Left lung (tissue), 4 donors: ENCODE measurements at regions not wholly inside any gene's neighbourhood (a gene's known extent, or its start where the extent isn't known, plus 50 kb on each side); places are given as distances from the start of the nearest gene placed in this dataset.

ENCODE experiments used
- ATAC-seq: fragments of 200-7000 bp; cut with Tn5 transposase; one replicate; pipeline ENCODE4 v1.9.1; 2020; ENCODE audit warnings: moderate library complexity
- DNase-seq, 4 donors: peaks; one replicate each; pipeline ENCODE4 v3.0.0-alpha.2; 2013 to 2020
- H3K27ac ChIP-seq, 2 donors: fragments of 200-600 bp; sonication (generic) in 1 of 2; one replicate each; pipeline versions ENCODE4 v1.5.0 to v1.8.0; 2020 to 2021
- H3K27me3 ChIP-seq, 2 donors: fragments of 200-600 bp; sonication (generic) in 1 of 2; one replicate each; pipeline versions ENCODE4 v1.5.0 to v1.8.0; 2020 to 2021
- H3K36me3 ChIP-seq, 2 donors: fragments of 200-600 bp; sonication (generic) in 1 of 2; one replicate each; pipeline versions ENCODE4 v1.5.0 to v1.8.0; 2020 to 2021
- H3K4me1 ChIP-seq, 2 donors: fragments of 200-600 bp; one replicate each; pipeline ENCODE4 v1.8.0; 2021
- H3K4me3 ChIP-seq, 2 donors: fragments of 200-600 bp; sonication (generic) in 1 of 2; one replicate each; pipeline versions ENCODE4 v1.5.0 to v1.8.0; 2020 to 2021; ENCODE audit warnings: mild to moderate bottlenecking in 1 of 2
- H3K9me3 ChIP-seq, 2 donors: fragments of 200-600 bp; sonication (generic) in 1 of 2; one replicate each; pipeline versions ENCODE4 v1.5.0 to v1.8.0; 2020 to 2021
- intact Hi-C, 2 donors: fragments of 100-400 bp; cut with DNase I; formaldehyde crosslinking; loops; one replicate each; pipeline versions ENCODE4 v1.11.2 to v1.14.2; 2022
- TF ChIP-seq, protein P1 (sequence below), 2 donors: fragments of 200-600 bp; sonication (generic) in 1 of 2; IDR thresholded peaks; one replicate each; pipeline versions ENCODE4 v1.5.0 to v1.8.0; 2021; ENCODE audit warnings: antibody characterized with exemption in 2 of 2
- donor health status: DM: no; HTN: yes; CAD: no.
- donor health status: DM: no; HTN: no; CAD: no.

DNA sequence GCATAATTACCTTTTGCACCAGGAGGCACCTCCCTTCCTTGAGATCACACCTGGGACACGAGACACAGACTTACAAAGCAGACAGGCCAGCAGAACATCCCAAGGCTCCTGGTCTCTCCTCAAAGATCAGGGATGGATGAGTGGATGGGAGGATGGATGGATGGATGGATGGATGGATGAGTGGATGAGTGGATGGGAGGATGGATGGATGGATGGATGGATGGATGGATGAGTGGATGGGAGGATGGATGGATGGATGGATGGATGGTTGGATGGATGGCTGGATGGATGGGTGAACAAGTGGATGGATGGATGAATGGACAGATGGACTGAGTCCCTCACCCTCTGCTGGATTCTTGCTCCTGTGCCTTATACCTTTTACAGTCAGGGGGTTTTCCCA is 364.0 kb downstream of the BCOR start:
- DNase-seq = no peak
- no peaks in the 10 kb centered on the region for H3K9me3 ChIP-seq
- no peak overlapping the region for H3K27ac ChIP-seq
- no peaks in the 10 kb centered on the region for H3K27me3 ChIP-seq
- peaks cover 0 to 15% of the 10 kb centered on the region in 2 donors for H3K4me1 ChIP-seq
- TF ChIP-seq, protein P1, sequence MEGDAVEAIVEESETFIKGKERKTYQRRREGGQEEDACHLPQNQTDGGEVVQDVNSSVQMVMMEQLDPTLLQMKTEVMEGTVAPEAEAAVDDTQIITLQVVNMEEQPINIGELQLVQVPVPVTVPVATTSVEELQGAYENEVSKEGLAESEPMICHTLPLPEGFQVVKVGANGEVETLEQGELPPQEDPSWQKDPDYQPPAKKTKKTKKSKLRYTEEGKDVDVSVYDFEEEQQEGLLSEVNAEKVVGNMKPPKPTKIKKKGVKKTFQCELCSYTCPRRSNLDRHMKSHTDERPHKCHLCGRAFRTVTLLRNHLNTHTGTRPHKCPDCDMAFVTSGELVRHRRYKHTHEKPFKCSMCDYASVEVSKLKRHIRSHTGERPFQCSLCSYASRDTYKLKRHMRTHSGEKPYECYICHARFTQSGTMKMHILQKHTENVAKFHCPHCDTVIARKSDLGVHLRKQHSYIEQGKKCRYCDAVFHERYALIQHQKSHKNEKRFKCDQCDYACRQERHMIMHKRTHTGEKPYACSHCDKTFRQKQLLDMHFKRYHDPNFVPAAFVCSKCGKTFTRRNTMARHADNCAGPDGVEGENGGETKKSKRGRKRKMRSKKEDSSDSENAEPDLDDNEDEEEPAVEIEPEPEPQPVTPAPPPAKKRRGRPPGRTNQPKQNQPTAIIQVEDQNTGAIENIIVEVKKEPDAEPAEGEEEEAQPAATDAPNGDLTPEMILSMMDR (IDR thresholded peaks at IDR 0.05) = no peak
- no peak for ATAC-seq
- intact Hi-C loops = no loop called here
- no peaks in the 10 kb centered on the region for H3K36me3 ChIP-seq
- no peak overlapping the region for H3K4me3 ChIP-seq

DNA sequence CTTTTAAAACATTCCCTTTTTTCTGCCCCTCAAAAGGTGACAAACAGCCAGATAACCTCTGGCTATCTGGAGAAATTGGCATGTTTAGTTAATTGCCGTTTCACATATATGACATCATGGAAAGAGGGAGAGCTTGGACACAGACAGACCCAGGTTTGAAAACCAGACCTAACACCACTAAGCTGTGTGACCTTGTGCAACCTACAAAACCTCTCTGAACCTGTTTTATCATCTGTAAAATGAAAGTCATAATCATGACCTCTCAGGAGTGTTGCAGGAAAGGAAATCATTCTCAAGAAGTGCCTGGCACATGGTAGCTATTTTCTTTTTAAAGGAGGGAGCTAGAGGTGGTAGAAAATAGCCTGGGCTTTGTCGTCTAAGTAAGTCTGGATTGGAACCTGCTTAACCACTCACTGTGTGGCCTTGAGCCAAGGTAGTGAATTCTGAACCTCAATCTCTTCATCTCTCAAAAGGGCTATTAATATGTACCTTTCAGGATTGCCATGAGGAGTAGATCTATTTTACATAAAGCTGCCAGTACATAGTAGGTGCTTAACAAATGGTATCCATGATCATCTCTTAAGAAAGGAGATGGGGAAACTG is 363.5 kb downstream of the BCOR start:
- Histone ChIP-seq H3K36me3 (no peaks in the 10 kb centered on the region), H3K27ac (no peak overlapping the region), H3K27me3 (no peaks in the 10 kb centered on the region), H3K9me3 (no peaks in the 10 kb centered on the region), H3K4me1 (peaks cover 0 to 15% of the 10 kb centered on the region in 2 donors), H3K4me3 (no peak overlapping the region)
- ATAC-seq (peak; percentile 47), DNase-seq (peak in 1 of 4 donors; percentile 69)
- intact Hi-C loops = no loop called here
- TF ChIP-seq, protein P1 (IDR thresholded peaks at IDR 0.05) = no peak

DNA sequence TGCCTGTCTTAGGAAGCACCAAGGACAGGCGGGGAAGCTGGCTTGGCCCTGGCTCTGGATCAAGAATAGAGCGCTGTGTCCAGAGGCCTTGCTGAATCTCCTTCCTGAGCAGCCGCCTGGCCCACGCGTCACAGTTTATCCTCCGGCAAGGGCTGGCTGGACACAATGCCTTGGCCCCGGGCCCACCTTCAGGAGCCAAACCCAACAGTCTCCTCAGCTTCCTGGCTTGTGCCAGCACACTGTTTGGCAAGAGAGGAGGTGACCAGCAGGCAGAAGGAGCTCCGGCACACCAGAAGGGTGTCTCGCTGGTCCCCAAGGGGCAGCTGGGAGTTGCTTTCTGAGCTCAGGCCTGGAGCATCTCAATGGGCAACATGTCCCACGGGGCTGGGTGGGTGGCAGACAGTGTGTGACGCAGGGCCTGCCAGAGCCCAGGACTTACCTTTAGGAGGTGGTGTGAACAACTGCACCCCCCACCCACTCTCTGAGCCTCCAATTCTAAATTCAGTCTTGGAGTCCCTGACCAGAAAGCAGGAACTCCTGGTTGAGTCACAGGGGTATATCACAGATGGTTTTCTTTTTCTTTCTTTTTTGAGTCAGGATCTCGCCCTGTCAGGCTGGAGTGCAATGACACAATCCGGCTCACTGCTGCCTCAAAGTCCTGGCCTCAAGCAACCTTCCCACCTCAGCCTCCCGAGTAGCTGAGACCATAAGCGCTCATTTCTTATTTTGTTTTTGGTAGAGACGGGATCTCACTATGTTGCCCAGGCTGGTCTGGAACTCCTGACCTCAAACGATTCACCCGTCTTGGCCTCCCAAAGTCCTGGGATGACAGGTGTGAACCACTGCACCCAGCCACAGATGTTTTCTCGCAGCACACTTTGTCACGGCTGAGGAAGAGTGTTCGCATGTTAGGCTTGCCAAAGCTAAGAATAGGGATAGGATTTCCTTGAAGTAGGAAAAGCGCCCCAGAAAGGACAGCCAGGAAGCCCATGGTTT is 361.2 kb downstream of the BCOR start:
- no peaks in the 10 kb centered on the region for H3K36me3 ChIP-seq
- intact Hi-C loops = no loop called here
- no peak overlapping the region for H3K27ac ChIP-seq
- no peak overlapping the region for H3K4me3 ChIP-seq
- TF ChIP-seq, protein P1 (IDR thresholded peaks at IDR 0.05) = no peak
- H3K9me3 ChIP-seq = no peaks in the 10 kb centered on the region
- no peaks in the 10 kb centered on the region for H3K27me3 ChIP-seq
- H3K4me1 ChIP-seq = peaks cover 0 to 7% of the 10 kb centered on the region in 2 donors
- peak; percentile 70 for ATAC-seq
- DNase-seq = peak in 3 of 4 donors; percentile 63 to 83 (median 69)

DNA sequence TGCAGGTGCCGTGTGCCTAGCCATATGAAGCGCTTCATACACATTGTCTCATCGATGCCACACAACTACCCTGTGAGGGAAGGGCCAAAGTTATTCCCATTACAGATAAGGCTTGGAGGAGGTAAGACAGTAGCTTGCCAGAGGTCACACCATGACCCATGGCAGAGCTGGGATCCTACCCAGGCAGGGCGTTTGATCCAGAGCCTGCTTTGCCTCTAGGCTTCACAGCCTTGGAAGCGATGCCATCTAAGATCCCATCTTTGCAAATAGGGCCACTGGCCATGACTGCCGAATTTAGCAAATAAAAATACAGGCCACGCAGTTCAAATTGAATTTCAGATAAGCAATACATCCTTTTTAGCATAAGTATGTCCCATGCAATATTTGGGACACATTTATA is 358.2 kb downstream of the BCOR start:
- no peaks in the 10 kb centered on the region for H3K9me3 ChIP-seq
- no peak overlapping the region for H3K27ac ChIP-seq
- H3K36me3 ChIP-seq = no peaks in the 10 kb centered on the region
- ATAC-seq = no peak
- intact Hi-C loops = no loop called here
- DNase-seq = no peak
- H3K4me3 ChIP-seq = no peak overlapping the region
- H3K27me3 ChIP-seq = no peaks in the 10 kb centered on the region
- TF ChIP-seq, protein P1 (IDR thresholded peaks at IDR 0.05) = no peak
- peaks cover 0 to 7% of the 10 kb centered on the region in 2 donors for H3K4me1 ChIP-seq

DNA sequence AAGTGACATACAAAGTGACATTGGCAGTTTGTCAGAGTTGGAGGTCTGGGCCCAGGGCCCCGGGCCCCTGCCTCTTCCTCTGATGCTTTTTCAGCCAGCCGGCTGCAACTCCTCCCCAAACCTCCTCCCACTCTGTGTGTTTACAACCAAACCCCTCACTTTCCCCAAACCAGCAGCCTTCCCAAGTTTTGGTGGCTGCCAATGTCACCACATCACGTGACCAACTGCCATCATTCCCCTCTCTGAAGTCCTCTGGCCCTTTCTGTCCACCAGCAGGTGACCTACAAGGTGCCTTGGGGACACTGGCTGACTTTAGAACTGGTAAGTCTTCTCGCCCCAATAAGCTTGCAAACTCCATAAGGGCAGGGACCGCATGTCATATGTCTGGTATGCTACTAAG is 357.7 kb downstream of the BCOR start:
- no peak overlapping the region for H3K27ac ChIP-seq
- intact Hi-C loops = no loop called here
- H3K27me3 ChIP-seq = no peaks in the 10 kb centered on the region
- H3K4me3 ChIP-seq = no peak overlapping the region
- no peaks in the 10 kb centered on the region for H3K36me3 ChIP-seq
- peaks cover 0 to 7% of the 10 kb centered on the region in 2 donors for H3K4me1 ChIP-seq
- ATAC-seq (no peak), DNase-seq (no peak)
- TF ChIP-seq, protein P1 (IDR thresholded peaks at IDR 0.05) = no peak
- no peaks in the 10 kb centered on the region for H3K9me3 ChIP-seq
